OCI-LY1 (cell line): ENCODE measurements at regions not wholly inside any gene's neighbourhood (a gene's known extent, or its start where the extent isn't known, plus 50 kb on each side); places are given as distances from the start of the nearest gene placed in this dataset.

Experiments used
- H2AFZ ChIP-seq: fragments of 200-600 bp; sonication (generic), shearing (Covaris generic); 2 replicates; pipeline ENCODE4 v1.6.0; 2014; ENCODE audit warnings: antibody characterized with exemption, mild to moderate bottlenecking, low read length
- H3F3A ChIP-seq: fragments of 200-600 bp; sonication (generic), shearing (Covaris generic); 2 replicates; pipeline ENCODE4 v1.6.0; 2014; ENCODE audit warnings: mild to moderate bottlenecking, antibody characterized with exemption, low read length, moderate library complexity; ENCODE audit not compliant: insufficient read depth
- H3K27ac ChIP-seq: fragments of 200-600 bp; sonication (generic); 2 replicates; pipeline ENCODE4 v1.5.1; 2014; ENCODE audit warnings: low read length, mixed run types, mild to moderate bottlenecking, low read depth; ENCODE audit not compliant: poor library complexity, severe bottlenecking
- H3K27me3 ChIP-seq: fragments of 200-600 bp; sonication (generic); 2 replicates; pipeline ENCODE4 v1.6.0; 2014; ENCODE audit warnings: antibody characterized with exemption, mild to moderate bottlenecking, low read length, moderate library complexity; ENCODE audit not compliant: insufficient read depth
- H3K36me3 ChIP-seq: fragments of 200-600 bp; sonication (generic); 2 replicates; pipeline ENCODE4 v1.6.1; 2014; ENCODE audit warnings: mild to moderate bottlenecking, antibody characterized with exemption, low read length, moderate library complexity, mixed read lengths; ENCODE audit not compliant: insufficient read depth
- H3K4me1 ChIP-seq: fragments of 200-600 bp; sonication (generic); 2 replicates; pipeline ENCODE4 v1.5.1; 2014; ENCODE audit warnings: mild to moderate bottlenecking, low read length, moderate library complexity; ENCODE audit not compliant: insufficient read depth, severe bottlenecking
- H3K4me2 ChIP-seq: fragments of 200-600 bp; sonication (generic), shearing (Covaris generic); 2 replicates; pipeline ENCODE4 v1.6.1; 2014; ENCODE audit warnings: low read length
- H3K4me3 ChIP-seq: fragments of 200-600 bp; sonication (generic); 2 replicates; pipeline ENCODE4 v1.5.1; 2014; ENCODE audit warnings: low read length, low read depth, mild to moderate bottlenecking, mixed read lengths; ENCODE audit not compliant: poor library complexity, severe bottlenecking
- H3K79me2 ChIP-seq: fragments of 200-600 bp; shearing (Covaris generic); 2 replicates; pipeline ENCODE4 v1.6.1; 2016; ENCODE audit warnings: mixed run types, low read length, mixed read lengths; ENCODE audit not compliant: insufficient read depth
- H3K9ac ChIP-seq: fragments of 200-600 bp; sonication (generic), shearing (Covaris generic); 2 replicates; pipeline ENCODE4 v1.6.1; 2014; ENCODE audit warnings: mild to moderate bottlenecking, low read length, mixed read lengths
- H3K9me2 ChIP-seq: fragments of 200-600 bp; sonication (generic), shearing (Covaris generic); 2 replicates; pipeline ENCODE4 v1.6.1; 2014; ENCODE audit warnings: low read depth, mild to moderate bottlenecking, low read length, mixed read lengths
- H3K9me3 ChIP-seq: fragments of 200-600 bp; shearing (Covaris generic); 2 replicates; pipeline ENCODE4 v1.6.1; 2014; ENCODE audit warnings: low read length, mixed read lengths
- H4K20me1 ChIP-seq: fragments of 200-600 bp; sonication (generic), shearing (Covaris generic); 2 replicates; pipeline ENCODE4 v1.6.0; 2016; ENCODE audit warnings: mild to moderate bottlenecking, low read length; ENCODE audit not compliant: insufficient read depth
- EZH2 ChIP-seq: fragments of 200-600 bp; sonication (generic), shearing (Covaris generic); IDR thresholded peaks from 2 replicates; pipeline ENCODE4 v1.8.0; 2017; ENCODE audit warnings: borderline replicate concordance, mixed run types, mild to moderate bottlenecking, antibody characterized with exemption, low read length, moderate library complexity, mixed read lengths
- TF ChIP-seq, protein P1 (sequence below): fragments of 200-600 bp; sonication (generic), shearing (Covaris generic); IDR thresholded peaks from 2 replicates; pipeline ENCODE4 v1.5.1; 2017; ENCODE audit warnings: mild to moderate bottlenecking, antibody characterized with exemption, low read length, moderate library complexity, mixed read lengths

DNA sequence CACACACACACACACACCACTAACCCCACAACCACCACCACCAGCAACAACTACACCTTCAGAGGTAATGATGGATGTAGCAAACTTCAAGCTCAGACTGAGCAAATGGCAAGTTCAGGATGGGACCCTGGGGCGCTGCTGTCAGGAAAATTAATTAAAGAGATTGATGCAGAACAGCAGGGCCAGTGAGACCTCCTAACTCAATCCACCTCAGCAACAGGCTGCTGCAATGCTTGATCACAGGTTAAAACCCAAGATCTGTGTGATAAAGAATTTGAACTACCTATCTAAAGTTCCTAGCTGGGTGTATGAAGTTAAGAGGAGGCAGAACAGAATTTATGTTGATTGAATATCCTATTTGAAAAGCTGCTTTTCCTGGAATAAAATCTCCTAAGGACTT is 140.3 kb upstream of the FER start:
- no peaks in the 10 kb centered on the region for H3K9me3 ChIP-seq
- H3K4me2 ChIP-seq = no peak overlapping the region
- no peak overlapping the region for H3K27ac ChIP-seq
- H3K4me1 ChIP-seq = no peaks in the 10 kb centered on the region
- no peak overlapping the region for H3K4me3 ChIP-seq
- no peaks in the 10 kb centered on the region for H3K36me3 ChIP-seq
- no peaks in the 10 kb centered on the region for H3K79me2 ChIP-seq
- H2AFZ ChIP-seq = no peak overlapping the region
- H3K9ac ChIP-seq = no peak overlapping the region
- no peaks in the 10 kb centered on the region for H3K27me3 ChIP-seq
- H3K9me2 ChIP-seq = no peaks in the 10 kb centered on the region
- TF ChIP-seq EZH2 = no peak
- TF ChIP-seq, protein P1, sequence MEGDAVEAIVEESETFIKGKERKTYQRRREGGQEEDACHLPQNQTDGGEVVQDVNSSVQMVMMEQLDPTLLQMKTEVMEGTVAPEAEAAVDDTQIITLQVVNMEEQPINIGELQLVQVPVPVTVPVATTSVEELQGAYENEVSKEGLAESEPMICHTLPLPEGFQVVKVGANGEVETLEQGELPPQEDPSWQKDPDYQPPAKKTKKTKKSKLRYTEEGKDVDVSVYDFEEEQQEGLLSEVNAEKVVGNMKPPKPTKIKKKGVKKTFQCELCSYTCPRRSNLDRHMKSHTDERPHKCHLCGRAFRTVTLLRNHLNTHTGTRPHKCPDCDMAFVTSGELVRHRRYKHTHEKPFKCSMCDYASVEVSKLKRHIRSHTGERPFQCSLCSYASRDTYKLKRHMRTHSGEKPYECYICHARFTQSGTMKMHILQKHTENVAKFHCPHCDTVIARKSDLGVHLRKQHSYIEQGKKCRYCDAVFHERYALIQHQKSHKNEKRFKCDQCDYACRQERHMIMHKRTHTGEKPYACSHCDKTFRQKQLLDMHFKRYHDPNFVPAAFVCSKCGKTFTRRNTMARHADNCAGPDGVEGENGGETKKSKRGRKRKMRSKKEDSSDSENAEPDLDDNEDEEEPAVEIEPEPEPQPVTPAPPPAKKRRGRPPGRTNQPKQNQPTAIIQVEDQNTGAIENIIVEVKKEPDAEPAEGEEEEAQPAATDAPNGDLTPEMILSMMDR = no peak
- no peaks in the 10 kb centered on the region for H3F3A ChIP-seq
- no peaks in the 10 kb centered on the region for H4K20me1 ChIP-seq

DNA sequence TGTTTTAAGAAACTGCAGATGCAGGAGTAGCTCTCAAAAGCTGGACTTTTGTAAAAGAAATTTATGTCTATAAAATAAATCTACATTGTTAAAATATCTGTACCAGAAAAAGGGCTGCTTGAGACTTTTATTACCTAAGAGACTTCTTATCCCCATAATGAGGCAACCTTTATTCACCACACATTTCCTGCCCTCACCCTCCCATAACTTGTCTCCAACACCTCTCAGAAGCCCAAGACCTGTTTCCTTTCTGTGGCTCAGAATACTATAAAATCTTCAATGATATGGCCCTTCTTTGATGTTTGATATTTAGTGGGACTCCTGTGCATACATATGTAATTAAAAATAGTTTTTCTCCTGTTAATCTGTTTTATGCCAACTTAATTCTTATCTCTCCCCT is 141.5 kb upstream of the FER start:
- H4K20me1 ChIP-seq = no peaks in the 10 kb centered on the region
- no peaks in the 10 kb centered on the region for H3K4me1 ChIP-seq
- H3K4me3 ChIP-seq = no peak overlapping the region
- no peaks in the 10 kb centered on the region for H3K9me3 ChIP-seq
- H3F3A ChIP-seq = no peaks in the 10 kb centered on the region
- no peak overlapping the region for H3K27ac ChIP-seq
- no peak overlapping the region for H3K4me2 ChIP-seq
- no peaks in the 10 kb centered on the region for H3K27me3 ChIP-seq
- no peaks in the 10 kb centered on the region for H3K9me2 ChIP-seq
- H3K79me2 ChIP-seq = no peaks in the 10 kb centered on the region
- no peak for TF ChIP-seq EZH2
- TF ChIP-seq, protein P1 = no peak
- H3K36me3 ChIP-seq = no peaks in the 10 kb centered on the region
- H2AFZ ChIP-seq = no peak overlapping the region
- no peak overlapping the region for H3K9ac ChIP-seq

DNA sequence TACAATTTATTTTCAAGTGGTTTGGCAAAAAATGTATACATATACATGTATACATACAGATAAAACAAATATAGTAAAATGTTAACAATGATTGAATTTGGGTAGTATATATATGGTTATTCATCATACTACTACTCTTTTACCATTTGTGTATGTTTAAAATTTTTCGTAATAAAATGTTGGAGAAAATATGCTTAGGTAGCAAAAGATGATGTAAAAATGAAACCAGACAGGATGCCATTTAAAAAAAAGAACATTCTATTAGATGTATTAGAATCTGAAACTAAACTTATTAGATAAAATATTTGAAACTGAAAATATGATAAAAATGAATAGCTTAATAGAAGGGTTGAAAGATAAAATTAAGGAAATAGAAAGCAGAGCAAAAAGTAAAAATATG is 144.9 kb upstream of the FER start:
- H2AFZ ChIP-seq = no peak overlapping the region
- no peaks in the 10 kb centered on the region for H3K27me3 ChIP-seq
- H3K4me1 ChIP-seq = no peaks in the 10 kb centered on the region
- H3K4me2 ChIP-seq = no peak overlapping the region
- H3K9me2 ChIP-seq = no peaks in the 10 kb centered on the region
- no peak for TF ChIP-seq EZH2
- TF ChIP-seq, protein P1 = no peak
- no peaks in the 10 kb centered on the region for H3K79me2 ChIP-seq
- H3F3A ChIP-seq = no peaks in the 10 kb centered on the region
- no peak overlapping the region for H3K27ac ChIP-seq
- H3K4me3 ChIP-seq = no peak overlapping the region
- H3K9ac ChIP-seq = no peak overlapping the region
- no peaks in the 10 kb centered on the region for H4K20me1 ChIP-seq
- no peaks in the 10 kb centered on the region for H3K36me3 ChIP-seq
- no peaks in the 10 kb centered on the region for H3K9me3 ChIP-seq
